22Rv1 (cell line): ENCODE measurements at regions not wholly inside any gene's neighbourhood (a gene's known extent, or its start where the extent isn't known, plus 50 kb on each side); places are given as distances from the start of the nearest gene placed in this dataset.
A peak's percentile ranks its signal among the peaks of the same experiment; 100 is the strongest.

Source experiments
- ZFX ChIP-seq: fragments of 450-650 bp; IDR thresholded peaks from 2 replicates; pipeline ENCODE4 v1.6.1; 2017; ENCODE audit warnings: antibody characterized with exemption, borderline replicate concordance
- TF ChIP-seq, protein P1 (sequence below): fragments of 450-650 bp; IDR thresholded peaks from 2 replicates; pipeline ENCODE4 v1.5.1; 2017; ENCODE audit warnings: mild to moderate bottlenecking

DNA sequence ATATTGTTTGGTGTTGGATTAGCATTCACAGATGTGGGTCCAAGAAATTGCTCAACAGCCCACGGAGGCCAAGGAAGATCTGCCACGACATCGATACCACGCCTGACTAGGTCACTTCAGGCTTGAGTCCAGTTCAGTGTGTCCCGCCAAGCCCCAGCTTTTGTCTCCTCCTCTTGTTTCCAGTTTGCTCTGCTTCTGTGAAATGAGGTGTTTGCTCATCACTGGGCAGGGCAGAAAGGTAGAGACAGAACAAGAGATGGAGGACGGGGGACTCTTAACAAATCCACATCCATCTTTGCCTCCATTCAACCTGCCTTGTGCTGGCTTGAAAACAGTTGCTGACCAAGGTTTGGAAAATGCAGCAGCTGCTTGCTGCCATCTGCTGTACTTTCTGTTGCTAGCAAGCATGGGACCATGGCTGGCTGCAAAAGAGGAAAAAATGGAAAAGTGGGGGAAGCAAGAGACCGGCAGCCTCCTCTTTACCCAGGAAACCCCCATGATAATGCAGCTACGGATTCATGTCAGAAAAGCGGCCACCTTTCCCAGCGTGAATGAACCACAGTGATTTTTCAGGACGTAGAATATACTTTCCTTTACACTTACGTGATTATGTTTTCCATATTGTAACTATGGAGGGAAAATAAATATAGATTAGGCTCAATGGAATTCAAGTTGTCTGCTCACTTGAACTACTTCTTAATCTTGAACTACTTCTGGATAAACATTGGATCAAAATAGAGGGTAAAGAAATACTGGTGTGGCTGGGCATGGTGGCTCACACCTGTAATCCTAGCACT lies 80.2 kb upstream of the GREM2 start:
- TF ChIP-seq, protein P1, sequence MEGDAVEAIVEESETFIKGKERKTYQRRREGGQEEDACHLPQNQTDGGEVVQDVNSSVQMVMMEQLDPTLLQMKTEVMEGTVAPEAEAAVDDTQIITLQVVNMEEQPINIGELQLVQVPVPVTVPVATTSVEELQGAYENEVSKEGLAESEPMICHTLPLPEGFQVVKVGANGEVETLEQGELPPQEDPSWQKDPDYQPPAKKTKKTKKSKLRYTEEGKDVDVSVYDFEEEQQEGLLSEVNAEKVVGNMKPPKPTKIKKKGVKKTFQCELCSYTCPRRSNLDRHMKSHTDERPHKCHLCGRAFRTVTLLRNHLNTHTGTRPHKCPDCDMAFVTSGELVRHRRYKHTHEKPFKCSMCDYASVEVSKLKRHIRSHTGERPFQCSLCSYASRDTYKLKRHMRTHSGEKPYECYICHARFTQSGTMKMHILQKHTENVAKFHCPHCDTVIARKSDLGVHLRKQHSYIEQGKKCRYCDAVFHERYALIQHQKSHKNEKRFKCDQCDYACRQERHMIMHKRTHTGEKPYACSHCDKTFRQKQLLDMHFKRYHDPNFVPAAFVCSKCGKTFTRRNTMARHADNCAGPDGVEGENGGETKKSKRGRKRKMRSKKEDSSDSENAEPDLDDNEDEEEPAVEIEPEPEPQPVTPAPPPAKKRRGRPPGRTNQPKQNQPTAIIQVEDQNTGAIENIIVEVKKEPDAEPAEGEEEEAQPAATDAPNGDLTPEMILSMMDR, result peak; percentile 59
- no peak for TF ChIP-seq ZFX
